Loucy (cell line): ENCODE measurements at regions not wholly inside any gene's neighbourhood (a gene's known extent, or its start where the extent isn't known, plus 50 kb on each side); places are given as distances from the start of the nearest gene placed in this dataset.

Source experiments
- CTCF ChIP-seq: fragments of 200-600 bp; sonication (generic); conservative IDR thresholded peaks from 2 replicates; pipeline ENCODE4 v1.5.1; 2014; ENCODE audit warnings: mild to moderate bottlenecking, antibody characterized with exemption, low read length
- EZH2phosphoT487 ChIP-seq: fragments of 200-600 bp; IDR thresholded peaks from 2 replicates; pipeline ENCODE4 v1.6.1; 2018; ENCODE audit warnings: antibody characterized with exemption, mild to moderate bottlenecking, moderate library complexity, borderline replicate concordance

GRCh38 chr3:3927965-3928364, 128.7 kb downstream of the LRRN1 start:
- TF ChIP-seq CTCF (no peak), EZH2phosphoT487 (no peak)
